GM12878 (cell line): ENCODE measurements at regions not wholly inside any gene's neighbourhood (a gene's known extent, or its start where the extent isn't known, plus 50 kb on each side); places are given as distances from the start of the nearest gene placed in this dataset.

Experiments
- ASH2L ChIP-seq: fragments of 300-600, 200-600 bp; sonication (generic); IDR thresholded peaks from 2 replicates; pipeline ENCODE4 v1.6.1; 2017; ENCODE audit warnings: low read depth, mild to moderate bottlenecking, borderline replicate concordance
- BRCA1 ChIP-seq: IDR thresholded peaks from 2 replicates; pipeline ENCODE4 v1.6.1; 2011; ENCODE audit warnings: low read depth, low read length, improper control_type of control experiment
- CHD2 ChIP-seq: IDR thresholded peaks from 2 replicates; pipeline ENCODE4 v1.6.1; 2011; ENCODE audit warnings: low read depth, low read length, improper control_type of control experiment, borderline replicate concordance
- CHD4 ChIP-seq: fragments of 200-600 bp; sonication (generic); IDR thresholded peaks from 2 replicates; pipeline ENCODE4 v1.6.1; 2016; ENCODE audit warnings: mild to moderate bottlenecking
- HDAC2 ChIP-seq: fragments of 200-600 bp; sonication (generic); IDR thresholded peaks from 2 replicates; pipeline ENCODE4 v1.6.1; 2017
- POLR2A ChIP-seq: IDR thresholded peaks from 2 replicates; pipeline ENCODE4 v1.6.1; 2011; ENCODE audit warnings: low read depth, mild to moderate bottlenecking, low read length
- YY1 ChIP-seq: IDR thresholded peaks from 2 replicates; pipeline ENCODE4 v1.6.1; 2011; ENCODE audit warnings: low read depth, mild to moderate bottlenecking, low read length
- ZNF24 ChIP-seq: fragments of 450-650 bp; IDR thresholded peaks from 2 replicates; pipeline ENCODE4 v1.6.1; 2017; ENCODE audit warnings: antibody characterized with exemption, mild to moderate bottlenecking
- TF ChIP-seq, protein P1 (sequence below), 3 experiments: IDR thresholded peaks in 2 of 3; conservative IDR thresholded peaks in 1 of 3; 2 replicates each; pipeline ENCODE4 v1.5.1; 2011; ENCODE audit warnings: low read depth in 3 of 3, low read length in 3 of 3, mild to moderate bottlenecking in 3 of 3, control low read depth in 2 of 3, moderate library complexity in 2 of 3, inconsistent platforms in 1 of 3, mixed read lengths in 1 of 3; ENCODE audit not compliant: control insufficient read depth in 2 of 3, insufficient read depth in 1 of 3; ENCODE audit errors: extremely low read depth in 1 of 3

DNA sequence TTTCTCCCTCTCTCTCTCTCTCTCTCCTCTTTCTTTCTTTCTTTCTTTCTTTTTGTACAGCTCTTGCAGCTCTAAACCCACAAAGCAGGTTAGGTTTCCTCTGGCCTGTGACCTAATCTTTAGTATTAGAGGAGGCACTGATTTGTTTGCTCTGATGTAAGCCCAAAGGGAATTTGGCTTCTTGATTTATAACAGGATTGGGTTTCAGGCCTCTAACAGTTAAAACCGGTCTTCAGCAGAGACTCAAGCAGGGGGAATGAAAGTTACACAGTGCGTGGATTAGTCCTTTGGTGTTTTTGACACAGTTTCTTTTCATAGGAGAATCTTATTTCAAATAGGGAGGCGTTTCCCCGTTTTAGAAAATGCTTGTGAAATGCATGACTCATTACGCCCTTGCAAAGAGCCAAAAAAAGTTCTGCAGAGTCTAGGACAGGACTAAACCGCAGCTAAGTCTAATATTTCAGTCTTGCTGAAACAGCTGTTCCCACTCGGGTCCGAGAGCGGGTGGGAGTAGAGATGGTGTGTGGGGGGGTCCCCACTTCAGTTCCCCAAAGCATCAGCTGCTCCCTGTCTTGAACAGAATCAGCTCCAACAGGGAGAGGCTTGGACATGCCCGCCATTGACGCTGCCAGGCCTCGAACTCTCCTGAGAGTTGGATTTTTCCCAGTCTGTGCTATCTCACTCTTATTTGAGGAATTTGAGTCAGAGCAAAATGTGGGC is 296.5 kb upstream of the PITRM1 start:
- TF ChIP-seq BRCA1 = no peak
- TF ChIP-seq POLR2A = no peak
- no peak for TF ChIP-seq CHD2
- TF ChIP-seq ZNF24 = no peak
- TF ChIP-seq, protein P1, sequence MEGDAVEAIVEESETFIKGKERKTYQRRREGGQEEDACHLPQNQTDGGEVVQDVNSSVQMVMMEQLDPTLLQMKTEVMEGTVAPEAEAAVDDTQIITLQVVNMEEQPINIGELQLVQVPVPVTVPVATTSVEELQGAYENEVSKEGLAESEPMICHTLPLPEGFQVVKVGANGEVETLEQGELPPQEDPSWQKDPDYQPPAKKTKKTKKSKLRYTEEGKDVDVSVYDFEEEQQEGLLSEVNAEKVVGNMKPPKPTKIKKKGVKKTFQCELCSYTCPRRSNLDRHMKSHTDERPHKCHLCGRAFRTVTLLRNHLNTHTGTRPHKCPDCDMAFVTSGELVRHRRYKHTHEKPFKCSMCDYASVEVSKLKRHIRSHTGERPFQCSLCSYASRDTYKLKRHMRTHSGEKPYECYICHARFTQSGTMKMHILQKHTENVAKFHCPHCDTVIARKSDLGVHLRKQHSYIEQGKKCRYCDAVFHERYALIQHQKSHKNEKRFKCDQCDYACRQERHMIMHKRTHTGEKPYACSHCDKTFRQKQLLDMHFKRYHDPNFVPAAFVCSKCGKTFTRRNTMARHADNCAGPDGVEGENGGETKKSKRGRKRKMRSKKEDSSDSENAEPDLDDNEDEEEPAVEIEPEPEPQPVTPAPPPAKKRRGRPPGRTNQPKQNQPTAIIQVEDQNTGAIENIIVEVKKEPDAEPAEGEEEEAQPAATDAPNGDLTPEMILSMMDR (IDR thresholded peaks at IDR 0.05 in 2 of 3, conservative IDR thresholded peaks at IDR 0.05 in 1 of 3; ENCODE audit: control insufficient read depth in 2 of 3, extremely low read depth in 1 of 3, insufficient read depth in 1 of 3, low read depth in 3 of 3, low read length in 3 of 3) = no peak
- TF ChIP-seq HDAC2 = no peak
- TF ChIP-seq ASH2L = no peak
- TF ChIP-seq CHD4 = no peak
- TF ChIP-seq YY1 = no peak
